Mucosa of descending colon (tissue), 3 donors: ENCODE measurements at regions not wholly inside any gene's neighbourhood (a gene's known extent, or its start where the extent isn't known, plus 50 kb on each side); places are given as distances from the start of the nearest gene placed in this dataset.
"Not testable (repeated sequence)": the region's sequence is repeated elsewhere in the genome, so short reads cannot be mapped to it uniquely, and the experiment has no call there.

Experiments used
- ATAC-seq: fragments of 200-7000 bp; cut with Tn5 transposase; one replicate; pipeline ENCODE4 v1.9.1; 2020; ENCODE audit warnings: mild to moderate bottlenecking, moderate library complexity
- DNase-seq, 3 donors: peaks; one replicate each; pipeline ENCODE4 v3.0.0-alpha.2; 2020
- H3K36me3 ChIP-seq: fragments of 200-600 bp; one replicate; pipeline ENCODE4 v1.8.0; 2021; ENCODE audit warnings: low read depth, mild to moderate bottlenecking
- H3K4me1 ChIP-seq: fragments of 200-600 bp; one replicate; pipeline ENCODE4 v1.8.0; 2021; ENCODE audit warnings: low read depth, mild to moderate bottlenecking
- H3K4me3 ChIP-seq: fragments of 200-600 bp; one replicate; pipeline ENCODE4 v1.8.0; 2021; ENCODE audit warnings: mild to moderate bottlenecking
- H3K9me3 ChIP-seq: fragments of 200-600 bp; one replicate; pipeline ENCODE4 v1.8.0; 2021; ENCODE audit warnings: mild to moderate bottlenecking
- CTCF ChIP-seq: fragments of 200-600 bp; IDR thresholded peaks from one replicate; pipeline ENCODE4 v1.8.0; 2022; ENCODE audit warnings: antibody characterized with exemption, mild to moderate bottlenecking
- intact Hi-C, 2 donors: fragments of 100-400 bp; cut with DNase I in 1 of 2; cut with micrococcal nuclease in 1 of 2; formaldehyde crosslinking; loops; one replicate each; pipeline versions ENCODE4 v1.11.0 to v1.11.1; 2022; cut with DNase I, micrococcal nuclease
- microRNA-seq: library from miRNA; unstranded; fragments of <30 nt; microRNA quantifications from one replicate; pipeline ENCODE4, GENCODE V29; 2019
- donor health status: DM: no; HTN: no; CAD: no; lungs with moderate emphysema.
- donor health status: DM: no; HTN: no; CAD: no.
- donor health status: DM: no; HTN: yes; CAD: no.

DNA sequence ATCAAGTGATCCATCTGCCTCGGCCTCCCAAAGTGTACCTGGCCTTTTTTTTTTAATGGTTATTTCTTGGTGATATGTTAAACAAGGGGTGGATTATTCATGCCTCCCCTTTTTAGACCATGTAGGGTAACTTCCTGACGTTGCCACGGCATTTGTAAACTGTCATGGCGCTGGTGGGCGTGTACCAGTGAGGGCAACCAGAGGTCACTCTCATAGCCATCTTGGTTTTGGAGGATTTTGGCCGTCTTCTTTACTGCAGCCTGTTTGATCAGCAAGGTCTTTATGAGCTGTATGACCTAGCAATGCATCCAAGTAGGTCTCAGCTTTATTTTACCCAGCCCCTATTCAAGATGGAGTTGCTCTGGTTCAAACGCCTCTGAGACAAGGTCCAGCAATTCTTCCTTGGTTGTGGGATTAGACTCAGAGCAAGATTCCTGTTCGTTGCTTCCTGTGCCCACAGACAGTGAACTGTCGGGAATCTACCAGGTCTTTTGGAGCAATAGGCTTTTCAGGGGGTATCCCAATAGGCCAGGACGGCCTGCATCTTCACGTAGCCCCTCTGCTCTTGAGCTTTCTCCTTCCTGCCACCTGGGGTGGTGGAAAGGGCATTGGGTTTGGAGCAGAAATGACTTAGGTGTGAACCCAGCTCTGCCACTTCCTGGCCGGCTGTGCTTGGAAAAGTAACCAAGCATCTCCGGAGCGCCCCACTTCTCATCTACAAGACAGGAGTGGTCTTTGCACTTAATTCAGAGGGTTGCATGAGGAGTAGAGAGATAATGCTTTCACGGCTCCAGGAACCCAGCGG is 52.9 kb upstream of the SEC14L1 start:
- no peaks in the 10 kb centered on the region for H3K9me3 ChIP-seq
- H3K4me1 ChIP-seq: peaks cover 5% of the 10 kb centered on the region
- peak in 1 of 3 donors; percentile 40 for DNase-seq
- intact Hi-C loops: loop anchor here (5.0 kb wide), 2 partner anchors 154 to 159 kb away; no protein-coding TSS in a partner anchor
- no peak for TF ChIP-seq CTCF
- H3K4me3 ChIP-seq: no peak overlapping the region
- no peaks in the 10 kb centered on the region for H3K36me3 ChIP-seq
- ATAC-seq: no peak

- H3K9me3 ChIP-seq: no peaks in the 10 kb centered on the region
- peak; percentile 96 for ATAC-seq
- H3K4me1 ChIP-seq: peaks cover 5% of the 10 kb centered on the region
- intact Hi-C loops: loop anchor here (5.0 kb wide), 2 partner anchors 154 to 159 kb away; no protein-coding TSS in a partner anchor
- peak; percentile 89 to 93 (median 93) for DNase-seq
- peak; percentile 23 for TF ChIP-seq CTCF
- H3K36me3 ChIP-seq: no peaks in the 10 kb centered on the region
- H3K4me3 ChIP-seq: peak overlapping the region; percentile 80
These were observed 52.2 kb upstream of the SEC14L1 start for GRCh38 chr17:77088455-77089123.

DNA sequence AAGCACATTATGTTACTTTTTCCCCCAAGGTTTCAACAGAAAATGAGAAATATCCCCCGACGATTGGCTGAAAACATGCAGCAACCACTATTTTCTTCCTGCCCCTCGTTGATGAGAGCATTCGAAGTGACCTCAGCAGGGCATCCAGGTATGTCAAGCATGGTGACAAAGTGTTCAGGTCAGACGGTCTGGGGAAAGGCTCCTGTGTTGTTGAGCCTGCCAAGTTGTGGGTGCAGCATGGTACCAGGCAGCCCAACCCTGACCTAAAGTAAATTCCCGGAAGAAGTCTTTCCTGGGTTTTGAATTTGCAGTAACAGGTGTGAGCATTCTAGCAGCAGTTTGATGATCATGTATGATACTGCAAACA is 51.7 kb upstream of the SEC14L1 start:
- H3K36me3 ChIP-seq: peaks cover 5% of the 10 kb centered on the region
- ATAC-seq (peak; percentile 34), DNase-seq (peak in 1 of 3 donors; percentile 11)
- intact Hi-C loops: loop anchor here (5.0 kb wide), 2 partner anchors 153 to 158 kb away; no protein-coding TSS in a partner anchor
- peak overlapping the region; percentile 80 for H3K4me3 ChIP-seq
- H3K9me3 ChIP-seq: no peaks in the 10 kb centered on the region
- no peak for TF ChIP-seq CTCF
- H3K4me1 ChIP-seq: peaks cover 5% of the 10 kb centered on the region

GRCh38 chr17:77089949-77090348 is 50.8 kb upstream of the SEC14L1 start:
- ATAC-seq, H3K36me3 ChIP-seq, H3K9me3 ChIP-seq, H3K4me3 ChIP-seq, H3K4me1 ChIP-seq: not testable (repeated sequence)
- intact Hi-C loops: loop anchor here (5.0 kb wide), 2 partner anchors 152 to 157 kb away; no protein-coding TSS in a partner anchor
- DNase-seq: peak in 1 of 3 donors; percentile 27

DNA sequence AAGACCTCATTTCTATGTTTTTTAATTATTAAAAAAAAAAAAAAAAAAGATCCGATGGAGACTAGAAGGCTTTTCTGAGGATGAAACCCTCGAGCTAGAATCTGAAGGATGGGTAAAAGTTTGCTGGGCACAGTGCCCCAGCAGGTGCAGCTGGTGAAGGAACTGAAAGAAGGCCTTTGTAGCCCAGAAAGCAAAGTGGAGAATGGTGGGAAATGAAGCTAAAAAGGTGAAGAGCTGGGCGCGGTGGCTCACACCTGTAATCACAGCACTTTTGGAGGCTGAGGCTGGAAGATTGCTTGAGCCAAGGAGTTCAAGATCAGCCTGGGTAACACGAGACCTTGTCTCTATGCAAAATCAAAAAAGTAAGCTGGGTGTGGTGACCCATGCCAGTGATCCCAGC is 50.3 kb upstream of the SEC14L1 start:
- Histone ChIP-seq H3K36me3 (peaks cover 5% of the 10 kb centered on the region), H3K4me1 (peaks cover 5% of the 10 kb centered on the region), H3K4me3 (no peak overlapping the region), H3K9me3 (no peaks in the 10 kb centered on the region)
- TF ChIP-seq CTCF: no peak
- intact Hi-C loops: no loop called here
- no peak for ATAC-seq
- peak in 1 of 3 donors; percentile 19 for DNase-seq

Small RNA genes in the stretch of these regions (microRNA-seq; reads per million reads assigned to microRNA genes)
- gene MIR6516: 11.9 reads per million, percentile 36 among the genes with 10 or more reads in this experiment
